DMS 273 (cell line): ENCODE measurements at regions not wholly inside any gene's neighbourhood (a gene's known extent, or its start where the extent isn't known, plus 50 kb on each side); places are given as distances from the start of the nearest gene placed in this dataset.
"Not testable (repeated sequence)": the region's sequence is repeated elsewhere in the genome, so short reads cannot be mapped to it uniquely, and the experiment has no call there.

Source experiments
- DNase-seq: peaks from one replicate; lab custom pipeline; 2025; ENCODE audit not compliant: unreplicated experiment; lab: John Stamatoyannopoulos, UW

- no peak for DNase-seq
Measured at GRCh38 chr7:115654384-115655214, 376.0 kb downstream of the TFEC start.

GRCh38 chr7:115649429-115649828 lies 381.1 kb downstream of the TFEC start:
- DNase-seq: no peak

- no peak for DNase-seq
Measured at GRCh38 chr7:115647712-115648111, 382.9 kb downstream of the TFEC start.

- DNase-seq: no peak
Measured at GRCh38 chr7:115642194-115642593, 388.4 kb downstream of the TFEC start.

GRCh38 chr7:115638853-115639252 lies 391.7 kb downstream of the TFEC start:
- DNase-seq: no peak

GRCh38 chr7:115637128-115637527 lies 393.4 kb downstream of the TFEC start:
- no peak for DNase-seq

- DNase-seq: no peak
Measured at GRCh38 chr7:115635876-115636275, 394.7 kb downstream of the TFEC start.

- DNase-seq: no peak
Measured at GRCh38 chr7:115635376-115635775, 395.2 kb downstream of the TFEC start.

- no peak for DNase-seq
Measured at GRCh38 chr7:115634633-115635032, 395.9 kb downstream of the TFEC start.

GRCh38 chr7:115632636-115633035 lies 397.9 kb downstream of the TFEC start:
- DNase-seq: no peak

GRCh38 chr7:115631782-115632181 lies 398.8 kb downstream of the TFEC start:
- DNase-seq: no peak

- no peak for DNase-seq
Measured at GRCh38 chr7:115630049-115630448, 400.5 kb downstream of the TFEC start.

- DNase-seq: no peak
Measured at GRCh38 chr7:115618676-115619075, 411.9 kb downstream of the TFEC start.

GRCh38 chr7:115613836-115614235 lies 416.7 kb downstream of the TFEC start:
- no peak for DNase-seq

GRCh38 chr7:115603416-115603815 lies 427.1 kb downstream of the TFEC start:
- DNase-seq: no peak

GRCh38 chr7:115600207-115600606 lies 430.4 kb downstream of the TFEC start:
- no peak for DNase-seq

- DNase-seq: not testable (repeated sequence)
Measured at GRCh38 chr7:115599184-115599583, 431.4 kb downstream of the TFEC start.

GRCh38 chr7:115597220-115597619 lies 433.3 kb downstream of the TFEC start:
- DNase-seq: not testable (repeated sequence)

GRCh38 chr7:115593111-115593510 lies 437.5 kb downstream of the TFEC start:
- no peak for DNase-seq

GRCh38 chr7:115585015-115585718 lies 445.4 kb downstream of the TFEC start:
- no peak for DNase-seq

- no peak for DNase-seq
Measured at GRCh38 chr7:115582956-115583355, 447.6 kb downstream of the TFEC start.

GRCh38 chr7:115578576-115578975 lies 452.0 kb downstream of the TFEC start:
- DNase-seq: no peak
